ENCODE measurements at regions not wholly inside any gene's neighbourhood (a gene's known extent, or its start where the extent isn't known, plus 50 kb on each side); places are given as distances from the start of the nearest gene placed in this dataset.

GRCh38 chr9:87211669-87212068 lies 264.4 kb upstream of the GAS1 start:
- Histone ChIP-seq H3K4me2 (ENCODE audit: insufficient read depth, low read length) (no peak overlapping the region), H3K36me3 (ENCODE audit: control insufficient read depth in 2 of 2, extremely low read depth in 1 of 2, insufficient read depth in 2 of 2, low read length in 2 of 2) (no peaks in the 10 kb centered on the region), H2AFZ (ENCODE audit: low read depth, low read length) (no peak overlapping the region), H3K4me3 (replicated peaks in 1 of 3; ENCODE audit: insufficient read depth in 1 of 3, low read depth in 1 of 3, low read length in 3 of 3) (no peak overlapping the region), H4K20me1 (replicated peaks; ENCODE audit: control insufficient read depth, extremely low read depth, insufficient read depth, low read length) (no peaks in the 10 kb centered on the region), H3K9me3 (replicated peaks; ENCODE audit: control insufficient read depth, insufficient read depth, low read length) (no peaks in the 10 kb centered on the region), H3K27ac (ENCODE audit: insufficient read depth, low read depth, low read length) (no peak overlapping the region), H3K4me1 (ENCODE audit: control insufficient read depth, extremely low read depth, insufficient read depth, low read length) (no peaks in the 10 kb centered on the region), H3K9me1 (replicated peaks; ENCODE audit: control insufficient read depth, extremely low read depth, insufficient read depth, low read length) (no peaks in the 10 kb centered on the region), H3K79me2 (ENCODE audit: control insufficient read depth, insufficient read depth, low read length) (no peaks in the 10 kb centered on the region), H3K27me3 (ENCODE audit: control insufficient read depth in 2 of 2, insufficient read depth in 2 of 2, low read length in 2 of 2) (no peaks in the 10 kb centered on the region), H3K9ac (replicated peaks; ENCODE audit: extremely low read depth, insufficient read depth, low read length) (no peak overlapping the region)
- TF ChIP-seq MYC (IDR thresholded peaks at IDR 0.05; ENCODE audit: low read depth, low read length) (no peak), EZH2 (IDR thresholded peaks at IDR 0.05; ENCODE audit: borderline replicate concordance, low read depth, low read length, severe bottlenecking) (no peak), FOS (IDR thresholded peaks at IDR 0.05; ENCODE audit: borderline replicate concordance, insufficient read depth, low read length) (no peak), GATA2 (IDR thresholded peaks at IDR 0.05; ENCODE audit: insufficient read depth, insufficient read length, low read depth, low read length) (no peak), JUN (IDR thresholded peaks at IDR 0.05; ENCODE audit: borderline replicate concordance, insufficient read depth, insufficient read length, low read depth) (no peak), POLR2AphosphoS5 (IDR thresholded peaks at IDR 0.05; ENCODE audit: insufficient read depth, low read depth, low read length) (no peak), POLR2A (IDR thresholded peaks at IDR 0.05; ENCODE audit: low read depth, low read length) (no peak), MAX (IDR thresholded peaks at IDR 0.05; ENCODE audit: insufficient read depth, insufficient read length) (no peak)
- TF ChIP-seq, protein P1, sequence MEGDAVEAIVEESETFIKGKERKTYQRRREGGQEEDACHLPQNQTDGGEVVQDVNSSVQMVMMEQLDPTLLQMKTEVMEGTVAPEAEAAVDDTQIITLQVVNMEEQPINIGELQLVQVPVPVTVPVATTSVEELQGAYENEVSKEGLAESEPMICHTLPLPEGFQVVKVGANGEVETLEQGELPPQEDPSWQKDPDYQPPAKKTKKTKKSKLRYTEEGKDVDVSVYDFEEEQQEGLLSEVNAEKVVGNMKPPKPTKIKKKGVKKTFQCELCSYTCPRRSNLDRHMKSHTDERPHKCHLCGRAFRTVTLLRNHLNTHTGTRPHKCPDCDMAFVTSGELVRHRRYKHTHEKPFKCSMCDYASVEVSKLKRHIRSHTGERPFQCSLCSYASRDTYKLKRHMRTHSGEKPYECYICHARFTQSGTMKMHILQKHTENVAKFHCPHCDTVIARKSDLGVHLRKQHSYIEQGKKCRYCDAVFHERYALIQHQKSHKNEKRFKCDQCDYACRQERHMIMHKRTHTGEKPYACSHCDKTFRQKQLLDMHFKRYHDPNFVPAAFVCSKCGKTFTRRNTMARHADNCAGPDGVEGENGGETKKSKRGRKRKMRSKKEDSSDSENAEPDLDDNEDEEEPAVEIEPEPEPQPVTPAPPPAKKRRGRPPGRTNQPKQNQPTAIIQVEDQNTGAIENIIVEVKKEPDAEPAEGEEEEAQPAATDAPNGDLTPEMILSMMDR (IDR thresholded peaks at IDR 0.05; ENCODE audit: extremely low read depth in 1 of 2, insufficient read depth in 1 of 2, low read depth in 1 of 2, low read length in 2 of 2) = no peak
- POLR2A ChIA-PET = no interaction called here
- DNase-seq (ENCODE audit: low read depth, low spot score) (no peak), FAIRE-seq (no peak)
- dilution Hi-C loops (cut with MboI; ENCODE audit: extremely low pct_ligation_motif_present, low sequenced_read_pairs) (no loop called here), intact Hi-C loops (cut with micrococcal nuclease) (no loop called here)
- CTCF ChIA-PET = no interaction called here
- no TSS peak for BruUV-seq (replicated peaks)

Measured in endothelial cell of umbilical vein (primary cell).